ENCODE measurements at regions not wholly inside any gene's neighbourhood (a gene's known extent, or its start where the extent isn't known, plus 50 kb on each side); places are given as distances from the start of the nearest gene placed in this dataset.
A peak's percentile ranks its signal among the peaks of the same experiment; 100 is the strongest.

- FAIRE-seq = no peak
Observed at GRCh38 chr5:98468188-98468869, 305.1 kb upstream of the RGMB start.

DNA sequence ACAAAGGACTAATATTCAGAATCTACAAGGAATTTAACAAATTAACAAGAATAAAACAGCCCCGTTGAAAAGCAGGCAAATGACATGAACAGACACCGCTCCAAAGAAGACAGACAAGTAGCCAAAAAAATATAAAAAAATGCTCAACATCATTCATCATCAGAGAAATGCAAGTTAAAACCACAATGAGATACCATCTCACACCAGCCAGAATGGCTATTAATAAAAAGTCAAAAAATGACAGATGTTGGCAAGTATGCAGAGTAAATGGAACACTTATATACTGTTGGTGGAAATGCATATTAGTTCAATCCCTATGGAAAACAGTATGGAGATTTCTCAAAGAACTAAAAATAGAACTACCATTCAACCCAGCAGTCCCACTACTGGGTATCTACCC lies 302.7 kb upstream of the RGMB start:
- no peak for FAIRE-seq

DNA sequence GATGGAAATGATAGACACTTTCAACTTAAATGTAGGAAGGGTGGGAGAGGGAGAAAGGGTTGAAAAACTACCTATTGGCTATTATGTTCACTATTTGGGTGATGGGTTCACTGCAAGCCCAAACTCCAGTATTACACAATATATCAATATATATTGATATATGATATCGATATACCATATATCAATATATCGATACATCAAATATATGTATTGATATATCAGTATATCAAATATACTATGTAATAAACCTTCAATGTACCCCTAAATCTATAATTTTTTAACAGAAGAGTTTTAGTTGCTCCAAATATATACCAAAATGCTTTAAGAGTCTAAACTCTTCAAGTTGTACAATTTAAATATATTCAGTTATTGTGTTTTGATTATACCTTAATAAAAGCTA lies 302.0 kb upstream of the RGMB start:
- peak; percentile 23 for FAIRE-seq

DNA sequence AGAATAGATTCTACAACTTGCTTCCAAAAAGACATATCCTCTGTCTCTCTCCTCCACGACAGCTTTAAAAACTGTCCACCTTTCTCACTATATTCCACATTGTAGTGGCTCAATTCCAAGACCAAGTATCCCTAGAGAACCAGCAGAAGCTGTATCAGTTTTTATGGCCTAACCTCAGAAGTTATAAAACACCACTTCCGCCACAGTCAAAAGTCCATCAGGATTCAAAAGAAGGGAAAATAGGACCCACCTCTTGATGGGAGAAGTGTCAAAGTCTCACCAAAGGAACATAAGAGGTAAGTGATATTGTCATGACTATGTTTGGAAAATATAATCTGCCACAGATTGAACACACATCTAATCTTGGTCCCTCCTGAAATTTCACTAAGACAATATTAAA lies 299.2 kb upstream of the RGMB start:
- no peak for FAIRE-seq

DNA sequence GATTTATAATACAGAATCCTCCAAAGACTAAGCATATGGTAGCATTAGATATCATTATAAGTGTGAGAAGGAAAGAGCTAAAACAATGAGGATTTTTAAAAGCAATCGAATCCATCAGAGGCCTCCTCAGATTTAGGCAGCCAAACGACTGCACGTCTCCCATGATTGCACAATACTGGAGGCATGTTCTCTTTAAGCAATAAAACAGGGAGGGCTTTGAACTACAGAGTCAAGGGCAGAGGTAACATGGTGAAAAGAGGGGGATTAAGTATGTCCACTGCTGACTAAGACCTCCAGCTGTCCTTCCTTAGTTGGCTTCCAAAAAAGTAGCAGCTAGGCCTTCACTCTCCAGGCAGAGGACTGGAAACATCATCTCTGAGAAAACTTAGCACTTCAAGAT lies 298.7 kb upstream of the RGMB start:
- FAIRE-seq = no peak

DNA sequence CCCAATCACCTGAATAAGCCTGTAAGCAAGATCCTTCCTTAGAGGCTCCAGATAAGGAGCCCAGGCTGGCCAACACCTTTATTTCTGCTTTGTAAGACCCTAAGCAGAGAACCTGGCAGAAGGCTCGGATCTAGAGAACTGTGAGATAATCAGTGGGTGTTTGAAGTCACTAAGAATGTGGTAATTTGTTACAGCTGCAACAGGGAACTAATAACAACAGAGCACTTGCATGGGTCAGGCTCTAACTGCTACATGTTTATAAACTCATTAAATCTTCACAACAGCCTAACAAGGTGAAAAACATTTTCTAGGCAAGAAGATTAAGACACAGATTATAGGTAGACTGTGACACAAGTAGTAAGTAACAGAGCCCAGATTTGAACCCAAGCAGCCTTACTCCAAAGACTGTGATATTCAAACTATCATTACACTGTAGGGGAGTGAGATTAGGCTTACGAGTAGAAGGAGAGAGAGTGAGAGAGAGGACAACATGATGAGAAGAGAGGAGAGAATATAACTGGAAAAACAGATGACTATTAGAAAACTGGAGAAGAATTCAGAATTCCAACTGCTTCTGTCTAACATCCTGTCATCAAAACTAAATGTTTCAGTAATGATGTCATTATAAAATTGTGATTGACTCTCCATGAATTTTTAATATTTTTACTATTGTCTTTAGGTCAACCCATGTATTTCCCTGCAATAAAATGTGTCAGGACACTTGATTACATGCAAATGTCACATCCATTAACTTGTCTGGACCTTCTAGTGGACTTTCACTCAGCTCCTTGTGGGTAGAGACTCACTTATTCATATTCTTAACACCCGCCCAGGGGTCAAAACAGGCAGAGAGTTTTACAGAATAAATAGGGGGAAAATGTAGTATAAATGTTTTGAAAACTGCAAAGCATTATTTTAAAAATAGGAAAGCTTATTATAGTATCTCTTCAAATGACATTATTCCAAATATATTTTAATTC lies 290.9 kb upstream of the RGMB start:
- no peak for FAIRE-seq

- FAIRE-seq = no peak
Observed at GRCh38 chr5:98483301-98483685, 290.2 kb upstream of the RGMB start.

DNA sequence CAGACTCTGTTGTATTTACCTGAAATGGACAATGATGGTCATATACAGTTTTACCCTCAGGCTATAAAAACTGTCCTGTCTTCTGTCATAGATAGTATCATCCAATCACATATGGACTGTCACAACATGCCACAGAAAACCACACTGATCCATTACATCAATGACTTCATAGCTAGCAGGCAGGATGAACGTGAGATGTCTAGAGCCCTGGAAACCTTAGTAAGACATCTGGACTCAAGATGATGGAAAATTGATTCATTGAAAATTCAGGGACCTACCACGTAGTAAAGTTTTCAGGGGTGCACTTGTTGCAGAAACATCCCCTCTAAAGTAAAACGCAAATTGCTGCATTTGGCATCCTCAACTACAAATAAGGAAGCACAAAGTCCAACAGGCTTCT lies 284.4 kb upstream of the RGMB start:
- no peak for FAIRE-seq

- no peak for FAIRE-seq
Observed at GRCh38 chr5:98490348-98490747, 283.1 kb upstream of the RGMB start.

DNA sequence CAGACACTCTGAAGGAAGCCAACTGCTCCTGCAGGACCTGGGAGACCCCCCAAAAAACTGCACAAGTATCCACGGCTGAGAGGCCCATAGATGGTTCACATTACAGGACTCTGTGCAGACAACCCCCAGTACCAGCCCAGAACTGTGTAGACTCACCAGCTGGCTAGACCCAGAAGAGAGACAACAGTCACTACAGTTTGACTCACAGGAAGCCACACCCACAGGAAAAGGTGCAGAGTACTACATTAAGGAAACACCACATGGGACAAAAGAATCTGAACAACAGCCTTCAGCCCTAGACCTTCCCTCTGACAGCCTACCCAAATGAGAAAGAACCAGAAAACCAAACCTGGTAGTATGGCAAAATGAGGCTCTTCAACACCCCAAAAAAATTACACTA lies 281.2 kb upstream of the RGMB start:
- FAIRE-seq = no peak

DNA sequence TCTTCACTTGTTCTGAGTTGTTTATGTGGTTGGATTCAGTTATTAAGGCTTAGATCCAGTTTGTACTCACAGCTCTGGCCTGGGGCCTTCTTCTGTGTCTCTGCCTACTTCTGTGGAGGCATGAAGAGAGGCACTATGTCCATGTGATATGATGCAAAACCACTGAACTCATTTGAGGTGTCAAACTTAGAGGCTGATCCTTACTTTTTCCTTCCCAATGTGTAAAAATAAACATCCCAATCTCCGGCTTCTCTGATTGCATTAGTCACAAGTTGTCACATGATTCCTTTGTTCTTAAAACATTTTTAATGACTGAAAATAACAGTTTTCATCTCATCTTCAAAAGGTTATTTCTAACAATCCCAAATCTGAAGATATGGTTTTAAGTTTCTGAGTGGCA lies 276.0 kb upstream of the RGMB start:
- FAIRE-seq = no peak

- FAIRE-seq = no peak
Observed at GRCh38 chr5:98498028-98498427, 275.4 kb upstream of the RGMB start.

DNA sequence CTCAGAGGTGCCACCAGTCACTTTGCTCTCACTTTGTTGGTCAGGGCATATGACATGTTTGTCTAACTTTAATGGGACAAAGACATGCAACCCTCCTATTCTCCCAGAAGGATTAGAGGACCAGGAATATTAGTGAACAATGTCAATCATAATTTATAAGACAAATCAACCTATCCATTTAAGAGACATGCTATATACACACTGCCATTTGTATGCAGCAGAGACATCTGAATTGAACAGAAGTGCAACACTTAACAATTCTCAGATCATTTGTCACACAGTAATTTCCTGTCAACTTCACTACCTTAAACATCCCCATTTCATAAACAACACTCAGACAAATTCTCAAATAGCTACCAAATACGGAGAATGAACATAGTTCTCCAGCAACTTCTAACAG lies 273.6 kb upstream of the RGMB start:
- no peak for FAIRE-seq

DNA sequence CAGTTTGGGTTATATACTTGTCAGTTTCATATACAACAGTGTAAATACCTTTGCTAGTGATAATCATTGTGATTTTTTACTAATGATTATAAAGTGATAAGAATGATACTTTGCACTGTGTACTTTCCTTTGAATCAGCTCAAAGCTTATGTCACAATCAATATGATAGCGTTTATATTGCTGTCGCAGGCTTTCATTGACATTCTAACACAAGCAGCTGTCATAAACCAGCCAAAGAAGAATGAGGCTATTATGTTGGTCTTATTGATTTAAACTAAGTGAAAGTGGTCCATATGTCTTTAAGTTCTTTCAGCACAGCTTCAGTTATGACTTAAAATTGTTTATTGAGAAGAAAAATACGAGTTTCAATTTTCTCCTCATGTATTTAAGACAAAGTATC lies 272.7 kb upstream of the RGMB start:
- FAIRE-seq = no peak

- no peak for FAIRE-seq
Observed at GRCh38 chr5:98503616-98504015, 269.8 kb upstream of the RGMB start.

GRCh38 chr5:98504505-98504904 lies 269.0 kb upstream of the RGMB start:
- FAIRE-seq = no peak

GRCh38 chr5:98510143-98510985 lies 263.1 kb upstream of the RGMB start:
- no peak for FAIRE-seq

- no peak for FAIRE-seq
Observed at GRCh38 chr5:98513380-98513779, 260.1 kb upstream of the RGMB start.

DNA sequence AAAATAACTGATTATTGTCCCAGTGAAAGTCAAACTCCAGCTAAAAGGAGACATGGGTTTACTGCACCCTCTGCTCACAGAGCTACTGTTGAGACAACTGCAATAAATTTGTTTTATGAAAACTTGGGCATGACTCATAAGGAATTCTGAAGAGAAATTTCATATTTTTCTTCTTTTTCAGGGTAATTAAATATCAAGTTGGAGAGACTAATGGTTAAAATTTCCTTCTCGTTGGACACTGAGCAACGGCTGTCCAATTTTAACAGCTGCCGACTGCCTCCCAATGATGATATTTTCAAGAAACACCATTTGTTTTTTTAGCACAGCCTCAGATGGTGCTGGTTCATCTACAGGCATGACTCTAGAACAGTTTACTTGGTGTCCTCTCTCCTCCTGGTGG lies 259.2 kb upstream of the RGMB start:
- FAIRE-seq = no peak

DNA sequence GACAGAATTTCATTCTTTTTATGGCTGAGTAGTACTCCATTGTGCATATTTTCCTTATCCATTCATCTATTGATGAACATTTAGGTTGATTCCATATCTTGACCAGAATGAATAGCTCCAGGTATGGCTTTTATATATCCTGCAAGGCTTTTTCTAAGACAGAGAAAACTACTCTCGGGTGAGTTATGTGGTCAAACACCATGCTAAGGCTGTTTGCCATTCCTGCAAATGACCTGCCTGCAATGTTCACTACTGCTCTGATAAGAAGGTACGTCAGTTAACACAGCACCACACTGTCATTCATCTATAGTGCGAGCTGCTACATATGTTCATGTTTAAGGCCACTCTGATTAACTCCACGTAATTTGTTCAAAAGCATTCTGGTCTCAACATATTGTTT lies 256.8 kb upstream of the RGMB start:
- FAIRE-seq = no peak

DNA sequence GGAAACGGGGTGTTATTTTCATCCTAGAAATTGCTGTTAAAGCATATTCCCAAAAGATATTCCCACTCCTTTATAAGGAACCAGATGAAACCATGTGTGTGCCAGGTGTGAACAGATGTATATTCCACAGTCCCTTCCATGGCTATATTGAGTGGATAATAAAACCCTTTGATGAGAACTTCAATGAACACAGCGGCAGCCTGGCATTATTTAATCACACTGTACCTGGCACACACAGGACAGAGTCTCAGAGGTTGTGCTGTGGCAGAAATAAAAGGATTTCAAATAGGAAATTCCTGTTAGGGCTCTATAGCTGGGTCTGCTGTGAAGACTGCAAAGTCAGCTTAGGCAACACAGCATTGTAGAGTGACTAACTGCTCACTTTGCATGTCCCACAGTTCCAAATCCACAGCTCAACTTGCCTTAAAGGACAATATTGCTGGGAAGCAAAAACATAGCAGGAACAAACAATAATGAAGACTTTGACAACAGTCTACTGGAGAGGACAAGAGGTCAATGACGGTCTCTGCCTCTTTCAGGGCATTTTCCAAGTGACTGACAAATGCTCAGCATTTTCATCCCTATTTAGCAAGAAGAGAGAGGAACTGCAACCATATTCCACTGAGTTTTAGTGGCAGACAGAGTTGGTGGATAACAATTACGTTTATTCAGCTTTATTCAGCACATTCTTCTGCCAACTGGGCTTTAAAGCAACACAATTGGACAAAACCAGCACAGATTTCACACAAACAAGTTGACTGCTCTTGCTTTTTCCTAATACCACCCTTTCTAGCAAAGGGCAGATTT lies 255.7 kb upstream of the RGMB start:
- FAIRE-seq = no peak

GRCh38 chr5:98518754-98519153 lies 254.7 kb upstream of the RGMB start:
- no peak for FAIRE-seq

DNA sequence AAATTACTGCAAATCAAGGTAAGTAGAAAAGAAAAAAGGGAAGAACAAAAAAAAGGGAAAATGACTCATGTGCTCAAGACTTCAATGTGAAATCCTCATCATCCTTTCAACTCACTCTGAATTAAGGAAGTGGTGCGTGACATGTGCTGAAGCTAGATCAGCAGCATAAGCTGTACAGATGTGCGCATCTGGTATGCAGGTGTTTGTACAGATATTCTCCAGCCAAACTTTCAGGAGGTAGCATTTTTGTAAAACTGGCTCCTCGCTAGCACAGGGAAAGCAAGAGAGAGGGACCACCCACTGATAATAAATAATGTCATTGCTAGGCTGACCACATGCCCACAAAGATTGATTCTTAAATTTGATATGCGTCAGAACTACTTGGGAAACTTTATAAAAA lies 253.9 kb upstream of the RGMB start:
- no peak for FAIRE-seq

All from A204.1 (cell line).